Activated CD4-positive, alpha-beta T cell treated with anti-CD3 and anti-CD28 coated beads, Interleukin-2, amount 50 U/mL, for 48 hours (primary cell): ENCODE measurements at regions not wholly inside any gene's neighbourhood (a gene's known extent, or its start where the extent isn't known, plus 50 kb on each side); places are given as distances from the start of the nearest gene placed in this dataset.
"Not testable (repeated sequence)": the region's sequence is repeated elsewhere in the genome, so short reads cannot be mapped to it uniquely, and the experiment has no call there.

ENCODE experiments used
- DNase-seq, 2 experiments: peaks; one replicate each; pipeline ENCODE4 v3.0.0-alpha.2; 2020

DNA sequence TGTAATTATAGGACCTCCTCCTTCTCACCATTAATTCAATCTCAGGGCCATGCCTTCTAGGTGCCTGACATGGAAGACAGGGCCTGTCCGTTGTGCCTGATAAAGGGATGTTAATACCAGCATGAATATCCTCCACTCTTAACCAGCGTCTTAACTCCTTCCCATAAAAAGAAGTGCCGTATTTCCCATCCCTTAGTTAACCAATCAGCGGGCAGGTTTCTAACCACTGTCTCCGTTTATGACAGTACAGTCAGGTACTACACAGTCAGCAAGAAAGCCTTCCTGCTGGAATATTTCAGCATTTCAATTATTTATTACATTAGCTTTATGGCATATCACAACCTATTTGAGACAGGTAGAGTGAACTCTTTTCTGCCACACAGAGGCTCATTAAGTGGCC is 308.6 kb upstream of the FZD8 start:
- DNase-seq, result no peak

DNA sequence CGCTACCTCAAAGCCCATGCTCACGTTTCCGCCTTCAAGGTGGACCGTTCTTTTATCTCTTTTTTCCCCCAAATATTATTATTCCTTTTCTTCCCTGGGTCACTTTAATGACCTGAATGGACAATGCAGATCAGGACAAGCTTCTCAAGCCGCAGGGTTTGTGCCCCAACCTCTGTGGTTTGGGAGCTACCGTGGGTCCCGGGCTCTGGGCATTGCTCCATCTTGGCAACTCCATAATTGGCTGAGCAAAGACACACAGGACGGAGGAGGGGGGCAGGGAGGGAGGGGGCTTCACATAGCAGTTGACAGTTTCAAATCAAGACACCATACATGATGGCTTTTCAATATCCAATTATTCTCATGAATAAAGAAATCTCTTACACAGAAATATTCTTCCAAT is 308.1 kb upstream of the FZD8 start:
- no peak for DNase-seq

GRCh38 chr10:35949811-35950211 is 307.7 kb upstream of the FZD8 start:
- DNase-seq, result no peak

DNA sequence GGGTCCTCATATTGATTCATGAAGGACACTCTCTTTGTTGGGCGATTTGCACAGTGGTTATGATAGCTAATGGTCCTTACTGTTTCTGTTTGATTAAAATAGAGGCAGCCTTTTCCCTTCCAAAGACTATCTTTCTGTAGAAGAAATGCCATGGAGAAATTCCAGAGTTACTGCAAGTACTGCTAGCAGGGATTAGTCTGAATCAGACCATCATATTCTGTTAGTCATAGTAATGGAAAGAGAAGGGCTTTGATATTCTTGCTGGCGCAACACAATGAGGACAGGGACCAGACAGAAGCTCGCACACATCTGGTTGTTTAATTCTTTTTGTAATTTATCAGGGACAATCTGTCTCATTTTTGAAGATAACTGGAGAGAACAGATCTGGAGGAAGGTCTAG is 304.5 kb upstream of the FZD8 start:
- DNase-seq, result no peak

GRCh38 chr10:35942057-35942456 is 300.0 kb upstream of the FZD8 start:
- DNase-seq, result no peak

DNA sequence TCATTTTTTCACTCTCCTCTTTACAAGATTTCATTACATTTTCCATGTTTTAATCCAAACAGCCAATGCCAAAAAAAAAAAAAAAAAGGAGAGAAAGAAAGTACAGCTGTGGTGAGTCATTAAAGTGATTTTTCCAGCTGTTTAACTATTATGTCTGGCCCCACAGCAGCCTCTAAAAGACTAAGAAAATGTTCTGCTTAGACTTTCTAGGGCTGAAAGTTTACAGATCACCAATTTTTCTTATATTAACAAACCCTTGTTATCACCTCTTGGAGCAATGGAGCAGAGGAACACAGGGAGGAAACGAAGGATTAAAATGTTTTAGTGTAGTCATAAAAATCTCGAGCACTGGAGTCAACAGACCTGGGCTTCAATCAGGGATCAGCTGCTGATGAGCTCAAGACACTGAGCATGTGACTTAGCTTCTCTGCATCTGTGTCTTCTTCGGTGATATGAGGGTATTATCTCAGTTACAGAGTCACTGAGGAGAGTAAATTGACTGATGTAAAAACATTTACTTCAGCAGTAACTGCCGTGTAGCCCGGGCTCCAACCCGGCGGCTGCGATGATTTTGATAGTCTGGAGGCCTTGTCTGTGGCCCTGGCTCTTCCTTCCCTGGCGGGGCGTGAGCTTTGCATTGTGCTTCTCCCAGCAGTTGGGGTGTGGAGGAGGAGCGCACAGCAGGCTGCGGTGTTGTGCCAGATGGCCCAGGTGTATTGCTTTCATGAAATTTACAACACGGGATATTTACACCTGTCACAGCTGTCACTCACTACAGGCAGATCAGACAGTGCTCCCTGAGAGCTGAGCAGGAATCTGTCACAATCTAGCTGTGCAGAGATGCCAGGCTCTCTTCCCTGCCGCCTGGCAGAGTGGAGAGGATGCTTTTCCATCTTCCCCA is 298.3 kb upstream of the FZD8 start:
- DNase-seq, result no peak

DNA sequence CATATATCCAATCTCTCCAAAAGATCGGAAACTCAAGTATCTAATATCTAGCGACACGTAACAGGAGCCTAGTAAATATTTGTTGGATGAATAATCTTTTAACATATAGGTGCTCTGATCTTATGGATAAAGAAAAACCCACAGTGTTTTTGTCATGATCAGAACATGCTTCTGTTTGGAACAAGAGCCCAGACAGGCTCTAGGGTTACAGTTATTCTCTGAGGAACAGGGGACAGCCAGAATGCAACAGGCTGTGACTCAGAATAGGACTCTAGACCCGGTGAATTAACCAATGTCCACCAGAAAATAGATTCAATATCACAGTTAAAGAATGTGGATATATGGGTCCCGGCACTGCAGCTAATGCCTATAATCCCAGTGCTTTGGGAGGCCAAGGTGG is 296.1 kb upstream of the FZD8 start:
- no peak for DNase-seq

DNA sequence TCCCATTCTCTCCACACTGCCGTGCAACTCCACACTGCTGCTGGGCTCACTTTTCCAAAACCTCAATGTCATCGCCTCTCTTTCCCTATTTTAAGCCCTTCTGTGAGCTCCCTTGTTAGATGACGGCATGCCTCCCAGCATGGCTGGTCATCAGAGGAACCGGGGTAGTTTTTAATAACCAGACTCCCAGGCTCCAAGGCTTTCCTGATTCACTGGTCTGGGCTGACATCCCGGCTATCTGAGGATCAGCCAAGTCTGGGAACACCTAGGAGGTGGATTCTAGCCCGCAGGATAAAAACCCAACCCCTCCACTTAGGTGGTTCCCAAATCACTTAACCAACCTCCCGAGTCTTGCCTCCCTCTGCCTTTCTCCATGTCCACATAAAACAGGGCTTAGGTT is 295.4 kb upstream of the FZD8 start:
- DNase-seq, result no peak

GRCh38 chr10:35934642-35934995 is 292.5 kb upstream of the FZD8 start:
- no peak for DNase-seq

DNA sequence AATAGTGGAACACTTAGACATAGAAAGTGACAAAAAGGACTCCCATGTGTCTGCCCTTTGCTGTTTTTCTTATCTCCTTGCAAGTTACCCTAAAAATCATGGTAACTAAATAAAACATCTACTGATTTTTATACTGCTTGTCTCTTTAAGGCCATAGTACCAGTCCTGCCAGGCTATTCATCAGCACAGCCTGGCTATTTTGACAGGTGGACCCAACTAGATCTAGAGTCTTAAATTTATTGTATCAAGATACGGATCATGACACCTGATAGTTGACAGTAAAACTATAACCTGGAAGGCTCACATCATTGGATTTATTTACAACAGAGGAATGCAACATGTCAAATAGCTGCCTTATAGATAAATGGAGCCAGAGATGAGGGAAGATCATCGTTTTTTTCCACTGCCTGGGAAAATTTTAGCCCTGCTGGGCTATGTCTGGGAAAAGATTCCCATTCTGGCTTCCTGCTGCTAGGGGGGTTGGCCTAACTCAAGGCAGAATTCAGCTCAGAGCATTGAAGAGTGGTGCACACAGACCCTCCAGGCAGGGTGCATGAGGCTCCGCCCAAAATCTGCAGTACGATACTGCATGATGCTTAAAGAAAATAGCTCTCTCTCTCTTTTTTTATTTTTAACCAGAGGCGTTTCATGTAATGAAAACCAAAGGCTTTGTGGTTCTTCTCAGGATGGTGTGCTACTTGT is 292.0 kb upstream of the FZD8 start:
- DNase-seq, result no peak

GRCh38 chr10:35933491-35933890 is 291.4 kb upstream of the FZD8 start:
- no peak for DNase-seq

GRCh38 chr10:35929962-35930361 is 287.9 kb upstream of the FZD8 start:
- DNase-seq, result not testable (repeated sequence)

DNA sequence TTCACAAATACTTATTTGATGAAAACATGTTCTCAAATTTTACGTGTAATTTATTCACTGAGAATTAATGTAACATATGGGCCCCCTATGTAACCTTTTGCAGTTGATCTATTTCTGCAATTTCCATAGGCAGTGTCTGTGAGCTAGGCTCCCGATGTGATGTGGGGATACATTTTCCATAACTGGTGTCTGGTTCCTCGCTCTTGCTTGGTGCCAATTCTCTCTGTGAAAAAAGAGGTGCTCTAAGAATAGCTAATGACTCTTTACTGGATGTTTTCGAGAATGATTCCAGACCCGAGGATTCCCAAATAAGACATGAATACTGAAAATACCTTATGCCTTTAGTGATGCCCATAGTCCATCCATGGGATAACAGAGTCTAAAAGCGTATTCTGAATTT is 286.7 kb upstream of the FZD8 start:
- no peak for DNase-seq

- no peak for DNase-seq
Observed at GRCh38 chr10:35927990-35928488, 285.9 kb upstream of the FZD8 start.

GRCh38 chr10:35927341-35927740 is 285.2 kb upstream of the FZD8 start:
- no peak for DNase-seq

DNA sequence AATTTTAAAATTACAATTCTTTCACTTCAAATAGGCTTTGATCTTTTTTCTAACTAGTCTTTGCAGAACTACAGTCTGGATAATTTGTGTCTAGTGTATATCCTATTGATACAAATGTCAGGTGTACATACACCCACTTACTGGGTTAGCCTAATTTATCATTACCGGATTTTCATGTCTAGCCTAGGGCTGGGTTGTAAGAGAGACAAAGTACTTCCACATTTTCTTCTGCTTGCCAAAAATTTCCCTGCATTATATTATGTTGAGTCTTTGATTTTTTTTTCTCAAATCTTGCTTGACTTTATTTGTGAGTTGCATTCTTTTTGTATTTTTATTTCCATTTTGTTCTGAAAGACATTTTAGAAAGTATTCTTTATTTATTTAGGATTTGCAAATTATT is 284.8 kb upstream of the FZD8 start:
- DNase-seq, result no peak

- no peak for DNase-seq
Observed at GRCh38 chr10:35925493-35925892, 283.4 kb upstream of the FZD8 start.

GRCh38 chr10:35924759-35925158 is 282.7 kb upstream of the FZD8 start:
- DNase-seq, result no peak

- DNase-seq, result no peak
Observed at GRCh38 chr10:35922876-35923600, 280.9 kb upstream of the FZD8 start.

GRCh38 chr10:35921866-35922350 is 279.8 kb upstream of the FZD8 start:
- no peak for DNase-seq

DNA sequence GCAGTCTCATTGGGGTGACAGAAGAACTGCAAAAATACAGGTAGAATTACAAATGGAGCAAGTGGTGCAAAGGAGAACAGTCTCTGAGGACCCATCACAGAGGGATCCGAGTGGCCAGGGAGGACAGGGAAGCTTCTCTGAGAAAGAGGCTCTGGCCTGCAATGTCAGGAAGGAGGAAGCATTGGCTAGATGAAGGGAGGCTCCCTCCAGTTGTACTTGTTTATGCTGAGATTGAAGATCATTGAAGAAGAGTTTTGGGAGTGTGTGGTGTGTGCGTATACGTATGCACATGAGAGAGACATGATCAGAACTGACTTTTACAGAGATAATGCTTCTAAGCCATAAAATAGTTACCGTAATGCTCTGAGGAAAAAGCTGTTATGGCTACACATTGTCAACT is 274.7 kb upstream of the FZD8 start:
- DNase-seq, result no peak

DNA sequence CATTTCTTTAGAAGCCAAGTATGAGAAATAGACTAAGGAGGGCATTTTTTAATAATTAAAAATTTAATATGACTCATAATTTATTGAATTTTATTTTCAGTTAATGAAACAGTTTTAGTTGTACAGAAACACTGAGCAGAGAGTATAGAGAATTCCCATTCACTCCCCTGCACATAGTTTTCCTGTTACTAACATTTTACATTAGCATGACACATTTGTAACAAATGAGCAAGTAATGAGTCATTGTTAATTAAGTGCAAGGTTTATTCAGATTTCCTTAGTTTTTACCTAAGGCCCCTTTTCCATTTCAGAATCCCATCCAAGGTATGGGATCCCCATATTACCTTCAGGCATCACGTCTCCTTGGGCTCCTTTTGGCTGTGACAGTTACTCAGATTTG is 271.5 kb upstream of the FZD8 start:
- no peak for DNase-seq
